Stimulated activated CD8-positive, alpha-beta memory T cell treated with anti-CD3 and anti-CD28 coated beads, Interleukin-7, amount 100 ng/mL, for 24 hours (primary cell): ENCODE measurements at regions not wholly inside any gene's neighbourhood (a gene's known extent, or its start where the extent isn't known, plus 50 kb on each side); places are given as distances from the start of the nearest gene placed in this dataset.

ENCODE experiments used
- DNase-seq: peaks from one replicate; pipeline ENCODE4 v3.0.0-alpha.2; 2020; ENCODE audit warnings: low read depth

DNA sequence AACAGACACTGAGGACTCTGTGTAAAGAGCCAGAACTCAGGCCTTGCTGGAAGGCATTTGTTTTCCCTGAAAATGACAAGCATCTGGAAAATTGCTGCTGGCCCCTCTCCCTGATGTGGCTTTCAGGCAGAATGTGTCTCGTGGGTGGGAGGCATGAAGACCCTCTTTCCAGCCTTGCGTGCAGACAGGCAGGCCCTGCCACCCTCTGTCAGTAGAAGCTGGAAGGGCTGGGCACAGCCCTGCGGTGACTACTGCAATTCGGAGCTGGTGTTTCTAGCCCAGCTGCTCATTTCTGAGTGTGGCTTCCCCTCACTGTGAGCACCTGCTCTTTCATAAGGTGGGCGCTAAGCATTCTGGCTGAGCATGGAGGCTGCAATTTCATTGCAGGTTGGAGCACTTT, 349.9 kb downstream of the PTPRU start:
- DNase-seq, result no peak

DNA sequence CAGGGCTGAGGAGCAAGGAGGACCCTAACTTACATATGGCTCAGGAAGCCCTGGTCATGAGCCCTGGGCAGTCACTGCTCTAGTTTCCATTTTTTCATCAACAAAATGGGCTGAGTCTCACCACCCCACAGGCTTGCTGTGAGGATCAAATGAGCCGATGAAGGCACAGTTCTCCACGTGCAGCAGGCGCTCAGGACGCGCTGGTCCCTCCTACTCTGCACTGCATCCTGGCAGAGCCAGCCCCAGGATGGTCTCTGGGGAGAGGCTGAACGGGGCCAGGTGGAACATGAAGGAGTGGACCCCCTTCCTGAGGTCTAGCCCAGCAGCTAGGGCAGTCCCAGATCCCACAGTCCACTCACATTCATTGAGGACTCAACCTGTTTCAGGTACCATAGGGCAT, 349.3 kb downstream of the PTPRU start:
- no peak for DNase-seq

DNA sequence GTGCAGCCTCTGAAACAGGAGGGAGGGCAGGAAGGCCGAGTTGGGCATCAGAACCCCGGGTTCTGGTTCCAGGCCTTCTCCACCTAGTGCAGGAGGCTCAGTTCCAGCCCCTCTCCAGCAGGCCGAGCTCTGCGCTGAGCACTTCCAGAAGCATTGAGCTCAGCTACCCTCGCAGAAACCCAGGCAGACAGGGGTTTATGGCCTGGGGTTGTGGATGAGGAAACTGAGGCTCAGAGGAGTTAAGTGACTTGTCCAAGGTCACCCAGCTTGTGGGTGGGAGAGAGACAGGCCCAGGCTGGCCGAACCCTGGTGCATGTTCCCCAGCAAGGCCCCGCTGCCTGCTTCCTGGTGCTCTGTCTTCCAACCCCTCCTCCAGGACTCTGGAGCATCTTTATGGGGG, 348.9 kb downstream of the PTPRU start:
- DNase-seq, result no peak

GRCh38 chr1:29584776-29585175, 348.5 kb downstream of the PTPRU start:
- no peak for DNase-seq

GRCh38 chr1:29584362-29584761, 348.0 kb downstream of the PTPRU start:
- no peak for DNase-seq

DNA sequence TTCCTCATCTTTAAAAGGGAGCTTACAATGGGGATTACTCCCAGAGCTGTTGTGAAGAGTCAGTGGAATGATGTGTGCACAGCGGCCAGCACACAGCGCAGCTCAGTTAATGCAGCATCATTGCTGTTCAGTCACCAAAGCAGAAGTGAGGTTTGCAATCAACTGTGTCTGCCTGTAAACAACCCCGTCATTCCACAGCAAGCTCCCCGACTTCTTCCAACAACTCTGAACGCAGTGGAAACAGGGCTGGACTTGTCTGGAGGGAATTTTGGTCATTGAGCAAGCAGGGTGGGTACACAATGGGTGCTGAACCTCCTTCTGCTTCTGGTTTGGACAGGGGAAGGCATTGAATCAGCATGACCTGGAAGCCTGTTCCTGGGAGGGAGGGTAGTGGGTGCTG, 347.4 kb downstream of the PTPRU start:
- no peak for DNase-seq

GRCh38 chr1:29581256-29581655, 344.9 kb downstream of the PTPRU start:
- no peak for DNase-seq

DNA sequence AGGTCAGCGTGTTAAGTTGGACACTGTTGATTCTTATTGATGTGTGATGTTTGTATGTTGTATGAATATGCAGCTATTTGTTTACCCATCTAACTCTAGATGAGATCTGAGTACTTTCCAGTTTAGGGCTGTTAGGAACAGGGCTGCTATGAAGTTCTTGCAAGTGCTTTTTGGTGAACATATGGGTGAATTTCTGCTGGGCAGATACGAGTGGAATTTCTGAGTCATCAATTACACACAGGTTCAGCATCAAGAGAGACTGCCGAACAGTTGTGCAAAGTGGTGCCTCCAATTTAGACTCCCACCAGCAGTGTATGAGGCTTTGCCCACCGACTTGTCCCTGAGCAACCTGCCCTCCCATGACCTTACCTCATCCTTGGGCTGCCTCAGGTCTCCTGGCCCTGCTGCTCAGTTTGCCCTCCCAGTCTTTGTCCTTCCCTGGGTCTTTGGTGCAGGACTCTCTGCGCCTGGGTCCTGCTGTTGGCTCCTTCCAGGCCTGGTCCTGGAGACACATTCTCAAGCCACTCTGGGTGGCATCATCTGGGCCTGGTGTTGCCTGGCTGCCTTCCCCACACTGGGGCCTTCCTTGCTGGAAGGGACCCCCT, 343.6 kb downstream of the PTPRU start:
- DNase-seq, result no peak

- DNase-seq, result no peak
These were observed 341.2 kb downstream of the PTPRU start for GRCh38 chr1:29577512-29577911.

- DNase-seq, result no peak
These were observed 340.2 kb downstream of the PTPRU start for GRCh38 chr1:29576510-29576909.

DNA sequence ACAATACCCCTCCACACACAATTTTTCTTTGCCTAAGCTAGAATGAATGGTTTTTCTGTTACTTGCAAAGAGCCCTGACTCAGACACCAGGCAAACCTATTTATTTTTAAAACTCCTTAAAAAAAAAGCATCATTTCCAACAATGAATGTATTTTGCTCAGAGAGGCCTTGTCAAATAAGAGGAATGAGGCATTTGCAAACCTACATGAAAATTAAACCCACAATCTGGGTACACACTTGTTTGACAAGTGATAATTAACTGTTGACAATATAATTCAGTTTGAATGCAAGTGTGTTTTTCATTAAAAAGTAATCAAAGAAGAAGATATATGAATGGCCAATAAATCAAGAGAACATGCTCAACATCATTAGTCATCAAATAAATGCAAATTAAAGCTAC, 339.5 kb downstream of the PTPRU start:
- DNase-seq, result no peak

DNA sequence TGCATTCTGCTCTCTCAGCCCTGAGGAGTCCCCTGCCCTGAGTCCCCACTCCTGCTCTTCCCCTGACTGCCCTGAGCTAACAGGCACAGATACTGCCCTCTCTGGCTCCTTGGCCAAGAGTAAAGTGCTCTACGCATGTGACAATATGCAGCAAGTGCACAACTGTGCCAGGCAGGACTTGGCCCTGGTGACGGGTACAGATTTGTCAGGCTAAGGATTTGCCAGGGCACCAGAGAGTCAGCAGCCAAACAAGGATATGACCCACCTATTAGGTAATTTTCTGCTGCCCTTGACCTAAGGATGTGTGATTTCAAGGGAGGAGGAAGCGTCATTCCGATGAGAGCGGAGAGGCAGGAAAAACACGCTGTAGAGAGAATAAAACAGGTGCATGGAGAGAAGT, 339.0 kb downstream of the PTPRU start:
- DNase-seq, result no peak

DNA sequence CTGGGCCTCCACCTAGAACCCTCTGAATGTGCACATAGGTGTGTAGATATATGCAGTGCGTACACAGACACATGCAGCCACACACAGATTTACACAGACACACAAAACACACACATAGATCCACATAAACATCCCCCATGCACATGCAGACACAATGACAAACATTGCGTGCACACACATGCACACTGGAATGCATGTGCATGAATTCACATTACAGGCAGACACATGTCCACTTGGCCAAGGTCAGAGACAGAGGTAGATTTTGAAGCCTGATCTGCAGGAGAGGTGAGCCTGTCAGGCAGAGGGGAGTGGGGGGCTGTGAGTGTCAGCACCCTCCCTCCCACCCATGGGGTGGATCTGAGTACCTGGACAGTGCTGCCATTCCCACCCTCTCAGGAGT, 338.5 kb downstream of the PTPRU start:
- no peak for DNase-seq

- DNase-seq, result no peak
These were observed 333.8 kb downstream of the PTPRU start for GRCh38 chr1:29569971-29570634.

- DNase-seq, result no peak
These were observed 330.9 kb downstream of the PTPRU start for GRCh38 chr1:29567257-29567656.

DNA sequence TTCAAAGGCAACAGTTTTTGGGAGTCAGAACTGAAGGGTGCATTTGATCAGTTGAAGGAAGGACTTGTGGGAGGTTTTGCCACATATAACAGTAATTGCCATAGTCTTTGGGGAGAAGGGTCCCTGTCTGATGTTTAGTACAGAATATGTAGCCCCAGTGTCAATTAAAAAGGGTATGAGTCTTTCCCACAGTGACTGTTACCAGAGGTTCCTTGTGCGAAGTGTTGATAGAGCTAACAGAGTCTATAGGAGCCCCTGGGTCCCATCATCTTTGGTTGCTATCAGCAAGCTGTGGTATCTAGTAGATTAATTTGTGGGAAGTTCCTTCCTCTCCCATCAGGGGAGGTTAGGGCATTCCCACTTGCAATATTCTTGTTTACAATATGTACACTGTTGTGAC, 329.2 kb downstream of the PTPRU start:
- no peak for DNase-seq

DNA sequence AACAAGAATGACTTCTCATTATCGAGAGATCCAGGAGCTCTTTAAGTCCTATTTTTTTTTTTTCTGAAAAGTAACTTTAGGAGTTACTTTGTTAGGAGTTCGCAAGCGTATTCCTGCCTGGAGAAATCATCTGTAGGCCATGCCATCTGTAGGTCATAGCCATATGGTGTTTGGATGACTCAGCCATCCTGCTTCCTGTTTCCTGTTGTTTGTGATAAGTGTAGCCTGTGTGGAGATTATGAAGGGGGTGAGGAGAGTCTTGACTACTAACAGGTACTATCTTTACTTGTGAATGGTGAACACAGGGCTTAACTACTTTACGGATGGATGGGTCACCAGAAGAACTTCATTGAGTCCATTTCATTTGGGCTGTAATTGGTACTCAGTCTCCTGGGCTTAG, 327.2 kb downstream of the PTPRU start:
- no peak for DNase-seq

DNA sequence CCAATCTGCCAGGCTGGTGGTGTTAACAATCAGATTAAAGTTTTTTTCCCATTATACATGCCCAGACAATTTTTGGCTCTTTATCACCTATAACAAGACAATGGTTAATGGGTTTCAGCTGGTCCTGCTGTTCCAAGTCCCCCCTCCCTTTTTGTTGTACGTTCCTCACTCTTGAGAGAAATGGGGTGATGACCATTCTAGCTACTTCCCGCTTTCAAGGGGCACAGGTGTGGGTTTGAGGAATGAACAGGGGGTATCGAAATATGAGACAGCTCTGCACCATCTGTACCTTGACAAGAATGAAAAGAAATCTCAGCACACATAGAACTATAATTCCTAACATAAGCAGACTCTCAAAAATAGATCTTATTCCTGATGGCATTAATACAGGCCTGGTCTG, 326.8 kb downstream of the PTPRU start:
- no peak for DNase-seq

- DNase-seq, result no peak
These were observed 322.7 kb downstream of the PTPRU start for GRCh38 chr1:29559056-29559455.

- no peak for DNase-seq
These were observed 321.6 kb downstream of the PTPRU start for GRCh38 chr1:29557701-29558600.

GRCh38 chr1:29557066-29557465, 320.7 kb downstream of the PTPRU start:
- DNase-seq, result no peak

GRCh38 chr1:29556657-29557056, 320.3 kb downstream of the PTPRU start:
- DNase-seq, result no peak

GRCh38 chr1:29555043-29555620, 318.8 kb downstream of the PTPRU start:
- no peak for DNase-seq
